ENCODE measurements at regions not wholly inside any gene's neighbourhood (a gene's known extent, or its start where the extent isn't known, plus 50 kb on each side); places are given as distances from the start of the nearest gene placed in this dataset.
A peak's percentile ranks its signal among the peaks of the same experiment; 100 is the strongest.

- no peak overlapping the region for H3K4me2 ChIP-seq (ENCODE audit: low read depth, low read length)
- peaks cover 19% of the 10 kb centered on the region for H3F3A ChIP-seq (ENCODE audit: insufficient read depth, low read length)
- H3K27ac ChIP-seq (ENCODE audit: low read length), result no peak overlapping the region
- peaks cover 51% of the 10 kb centered on the region for H3K27me3 ChIP-seq (replicated peaks; ENCODE audit: insufficient read depth, low read length)
- DNase-seq, result no peak
- H3K36me3 ChIP-seq (replicated peaks; ENCODE audit: insufficient read depth, low read length), result no peaks in the 10 kb centered on the region
- no peaks in the 10 kb centered on the region for H3K9me3 ChIP-seq (replicated peaks; ENCODE audit: insufficient read depth, low read length)
- H2AFZ ChIP-seq (ENCODE audit: low read length), result no peak overlapping the region
- H4K20me1 ChIP-seq (ENCODE audit: insufficient read depth, low read length), result no peaks in the 10 kb centered on the region
- peaks cover 40% of the 10 kb centered on the region for H3K4me1 ChIP-seq (ENCODE audit: low read length)
- no peaks in the 10 kb centered on the region for H3K79me2 ChIP-seq (ENCODE audit: low read length)
- TF ChIP-seq EZH2phosphoT487 (IDR thresholded peaks at IDR 0.05; ENCODE audit: low read length), result no peak
- no peak for TF ChIP-seq EZH2 (optimal IDR thresholded peaks at IDR 0.05; ENCODE audit: low read depth, low read length)
- TF ChIP-seq CTCF (IDR thresholded peaks at IDR 0.05; ENCODE audit: low read length), result no peak
- H3K9me2 ChIP-seq (replicated peaks; ENCODE audit: insufficient read depth, low read length), result no peaks in the 10 kb centered on the region
- no peak overlapping the region for H3K9ac ChIP-seq (ENCODE audit: low read length)
- H3K4me3 ChIP-seq (ENCODE audit: low read length), result no peak overlapping the region
Measured at GRCh38 chr10:62459500-62459899, 85.3 kb downstream of the ZNF365 start.

GRCh38 chr10:62460393-62460792 lies 86.2 kb downstream of the ZNF365 start:
- TF ChIP-seq CTCF (IDR thresholded peaks at IDR 0.05; ENCODE audit: low read length), result no peak
- TF ChIP-seq EZH2phosphoT487 (IDR thresholded peaks at IDR 0.05; ENCODE audit: low read length), result 0 out of 2 replicates have a peak, but pooled peaks have one; percentile 58
- Histone ChIP-seq H3K27ac (ENCODE audit: low read length) (no peak overlapping the region), H3K4me2 (ENCODE audit: low read depth, low read length) (peak overlapping the region; percentile 35; the same call in 1 of the 2 replicates), H4K20me1 (ENCODE audit: insufficient read depth, low read length) (no peaks in the 10 kb centered on the region), H3K36me3 (replicated peaks; ENCODE audit: insufficient read depth, low read length) (no peaks in the 10 kb centered on the region), H3K27me3 (replicated peaks; ENCODE audit: insufficient read depth, low read length) (peaks cover 46% of the 10 kb centered on the region), H3K4me3 (ENCODE audit: low read length) (no peak overlapping the region), H3K4me1 (ENCODE audit: low read length) (peaks cover 40% of the 10 kb centered on the region), H3K79me2 (ENCODE audit: low read length) (no peaks in the 10 kb centered on the region), H3K9me3 (replicated peaks; ENCODE audit: insufficient read depth, low read length) (no peaks in the 10 kb centered on the region), H3K9me2 (replicated peaks; ENCODE audit: insufficient read depth, low read length) (no peaks in the 10 kb centered on the region), H3K9ac (ENCODE audit: low read length) (no peak overlapping the region), H3F3A (ENCODE audit: insufficient read depth, low read length) (peaks cover 19% of the 10 kb centered on the region), H2AFZ (ENCODE audit: low read length) (no peak overlapping the region)
- DNase-seq, result peak; percentile 64

GRCh38 chr10:62461120-62461519 lies 87.0 kb downstream of the ZNF365 start:
- Histone ChIP-seq H3K27me3 (replicated peaks; ENCODE audit: insufficient read depth, low read length) (peaks cover 46% of the 10 kb centered on the region), H4K20me1 (ENCODE audit: insufficient read depth, low read length) (no peaks in the 10 kb centered on the region), H3K4me1 (ENCODE audit: low read length) (peaks cover 35% of the 10 kb centered on the region), H3K9me3 (replicated peaks; ENCODE audit: insufficient read depth, low read length) (no peaks in the 10 kb centered on the region), H3K4me3 (ENCODE audit: low read length) (no peak overlapping the region), H3K9me2 (replicated peaks; ENCODE audit: insufficient read depth, low read length) (no peaks in the 10 kb centered on the region), H2AFZ (ENCODE audit: low read length) (no peak overlapping the region), H3K4me2 (ENCODE audit: low read depth, low read length) (peak overlapping the region; percentile 35; the same call in 1 of the 2 replicates), H3K27ac (ENCODE audit: low read length) (no peak overlapping the region), H3K36me3 (replicated peaks; ENCODE audit: insufficient read depth, low read length) (no peaks in the 10 kb centered on the region), H3K79me2 (ENCODE audit: low read length) (no peaks in the 10 kb centered on the region), H3F3A (ENCODE audit: insufficient read depth, low read length) (peaks cover 17% of the 10 kb centered on the region), H3K9ac (ENCODE audit: low read length) (no peak overlapping the region)
- no peak for DNase-seq
- TF ChIP-seq CTCF (IDR thresholded peaks at IDR 0.05; ENCODE audit: low read length) (no peak), EZH2phosphoT487 (IDR thresholded peaks at IDR 0.05; ENCODE audit: low read length) (no peak), EZH2 (optimal IDR thresholded peaks at IDR 0.05; ENCODE audit: low read depth, low read length) (no peak)

All from MM.1S (cell line).